ENCODE measurements at regions not wholly inside any gene's neighbourhood (a gene's known extent, or its start where the extent isn't known, plus 50 kb on each side); places are given as distances from the start of the nearest gene placed in this dataset.
"Not testable (repeated sequence)": the region's sequence is repeated elsewhere in the genome, so short reads cannot be mapped to it uniquely, and the experiment has no call there.

DNA sequence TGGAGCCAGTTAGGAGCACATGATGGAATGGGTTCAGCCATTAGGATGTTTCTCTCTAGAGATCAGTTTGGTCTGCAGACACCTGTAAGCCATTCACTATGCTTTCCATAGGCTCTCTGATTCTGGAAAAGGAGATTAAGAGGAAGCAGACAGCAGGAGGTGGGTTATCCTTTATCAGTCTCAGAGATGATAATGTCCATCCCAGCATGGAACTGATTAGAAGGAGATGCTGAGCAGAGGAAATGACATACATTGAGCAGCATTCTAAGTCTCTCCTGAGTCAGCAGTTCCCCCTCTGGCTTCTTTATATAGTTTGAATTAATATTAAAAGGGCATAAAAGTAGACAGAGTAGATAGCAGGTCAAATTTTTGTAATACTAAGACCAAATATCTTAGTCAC lies 591.1 kb downstream of the GBE1 start:
- no peak for FAIRE-seq

DNA sequence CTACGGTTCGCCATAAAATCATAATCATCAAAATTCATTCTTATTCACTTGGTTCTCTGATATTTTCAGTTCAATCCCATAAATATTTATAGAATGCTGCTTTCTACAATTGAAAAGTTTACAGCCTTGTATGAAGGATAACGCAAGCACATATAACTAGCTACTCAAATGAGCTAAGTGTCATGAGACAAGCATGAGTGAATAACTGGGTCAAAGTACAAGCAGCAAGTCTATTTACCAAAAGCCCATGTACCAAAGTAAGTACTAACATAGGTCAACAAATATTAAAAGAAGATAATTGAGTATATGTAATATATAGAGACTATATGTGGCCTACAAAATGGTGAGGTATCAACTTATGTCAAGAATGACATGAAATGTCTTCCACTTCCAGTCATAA lies 596.6 kb downstream of the GBE1 start:
- FAIRE-seq = peak; percentile 58

DNA sequence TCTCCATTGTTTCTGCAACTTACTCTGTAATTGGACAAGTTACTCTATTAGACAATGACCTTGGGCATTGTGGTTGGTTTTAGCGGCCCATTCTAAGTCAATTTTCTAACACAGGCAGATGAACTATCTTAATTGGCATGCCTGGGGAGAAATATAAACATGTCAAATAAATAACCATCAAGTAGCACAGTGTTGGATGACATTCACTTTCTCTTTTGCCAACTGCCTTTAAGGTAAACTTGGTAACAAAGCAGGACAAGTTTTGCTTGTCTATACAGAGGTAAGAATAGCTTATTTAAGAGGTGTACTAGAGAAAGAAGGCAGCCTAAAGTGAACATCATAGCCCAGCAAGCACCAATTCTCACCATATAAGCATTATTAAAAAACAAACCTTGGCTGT lies 599.6 kb downstream of the GBE1 start:
- FAIRE-seq = no peak

DNA sequence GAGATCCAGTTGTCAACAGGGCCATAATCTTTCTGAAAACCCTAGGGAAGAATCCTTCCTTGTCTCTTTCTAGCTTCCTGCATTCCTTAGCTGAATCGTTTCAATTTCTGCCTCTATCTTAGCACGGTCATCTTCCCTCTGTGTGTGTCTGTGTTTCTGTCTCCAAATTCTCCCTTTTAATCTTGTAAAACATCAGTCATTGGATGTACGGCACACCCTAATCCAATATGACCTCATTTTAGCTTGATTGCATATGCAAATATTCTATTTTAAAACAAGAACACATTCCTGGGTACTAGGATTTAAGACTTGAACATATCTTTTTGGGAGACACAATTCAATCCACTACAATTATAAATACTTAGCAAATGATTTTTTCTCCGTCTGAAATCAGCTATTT lies 600.3 kb downstream of the GBE1 start:
- no peak for FAIRE-seq

DNA sequence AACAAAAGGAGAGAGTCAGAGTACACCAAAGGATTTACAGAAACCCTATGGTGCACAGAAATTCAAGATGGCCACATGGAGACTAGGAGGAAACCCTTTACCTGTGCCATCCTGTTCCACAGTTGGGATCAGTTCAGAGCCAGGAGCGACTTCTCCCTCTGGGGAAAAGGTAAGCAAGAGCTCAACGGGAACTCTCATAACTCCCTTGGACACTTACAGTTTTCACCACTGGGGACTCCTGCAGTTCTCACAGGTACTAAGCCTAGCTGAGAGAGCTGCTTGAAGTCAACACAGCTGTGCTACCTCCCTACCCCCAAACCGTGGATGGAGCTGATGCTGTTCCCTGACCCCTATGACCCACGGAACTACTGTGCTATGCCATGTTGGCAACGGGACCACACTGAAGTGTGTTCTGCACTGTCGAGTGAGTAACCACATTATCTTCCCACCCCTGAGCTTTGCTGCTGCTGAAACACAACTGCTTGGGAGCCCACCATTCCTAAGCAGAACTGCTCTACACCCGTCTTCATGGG lies 606.8 kb downstream of the GBE1 start:
- no peak for FAIRE-seq

DNA sequence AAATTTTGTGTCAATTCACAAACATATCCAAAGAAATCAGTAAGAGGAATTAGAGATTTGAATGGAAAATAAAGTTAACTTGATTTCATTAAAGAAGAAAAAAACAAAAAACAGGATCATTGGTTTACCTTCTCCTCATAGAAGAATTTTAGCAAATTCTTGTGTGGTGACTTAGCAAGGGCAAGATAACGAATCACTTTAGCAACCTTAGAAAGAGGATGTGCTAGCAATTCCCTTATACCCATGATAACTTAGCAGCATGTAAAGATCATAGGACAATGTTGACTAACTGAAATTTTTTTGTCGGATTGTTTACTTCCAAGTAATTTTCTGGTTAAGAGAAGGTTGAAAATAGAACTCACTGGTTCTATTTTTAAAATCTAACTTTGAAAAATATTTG lies 609.3 kb downstream of the GBE1 start:
- FAIRE-seq = no peak

DNA sequence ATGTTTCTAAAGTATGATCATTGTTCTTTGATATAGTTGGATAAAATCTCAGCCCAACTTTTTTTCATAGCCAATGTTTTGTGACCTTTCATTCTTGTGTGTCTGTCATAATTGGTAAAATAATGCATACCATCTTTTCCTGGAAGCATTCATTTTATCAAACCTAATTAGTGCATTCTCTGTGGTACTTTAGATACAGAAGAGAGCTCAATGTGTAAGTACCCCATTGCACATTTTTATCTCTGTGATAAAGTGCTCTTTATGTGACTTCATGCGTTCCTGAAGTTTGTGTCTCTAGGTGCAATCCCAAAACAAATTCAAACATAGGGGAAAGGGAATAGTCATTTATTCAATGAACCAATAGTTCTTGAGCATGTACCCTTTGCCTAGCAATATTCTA lies 628.5 kb downstream of the GBE1 start:
- FAIRE-seq = no peak

DNA sequence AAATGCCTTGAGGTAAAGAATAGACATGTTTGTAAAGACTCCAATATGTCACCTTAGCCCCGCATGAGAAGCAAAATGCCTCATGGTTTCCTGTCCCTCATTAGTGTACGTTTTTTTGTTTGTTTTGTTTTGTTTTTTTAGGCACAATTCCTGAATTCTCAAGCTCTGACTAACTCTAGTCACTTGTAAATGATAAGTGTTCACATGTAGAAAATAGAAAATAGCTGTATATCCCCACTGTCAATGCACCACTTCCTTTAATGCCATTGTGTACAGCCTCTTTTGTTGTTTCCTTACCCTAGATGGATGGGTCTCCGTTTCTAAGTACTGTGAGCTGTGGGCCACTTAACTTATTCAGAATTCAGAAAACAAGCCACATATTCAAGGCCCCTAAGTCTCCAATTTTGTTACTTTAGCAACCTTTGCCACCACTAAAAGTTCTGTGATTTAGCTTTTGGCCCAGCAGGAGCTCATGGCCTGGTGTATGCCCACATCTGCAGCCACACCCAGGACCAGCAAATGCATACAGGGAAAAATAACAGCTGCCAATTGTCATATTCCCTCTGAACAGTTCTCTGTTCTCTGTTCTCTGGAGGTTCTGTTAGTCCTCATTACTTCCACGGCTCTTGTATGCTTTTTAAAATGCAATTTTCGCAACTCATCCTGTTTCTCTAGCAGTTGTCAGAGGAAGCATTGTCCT lies 655.5 kb downstream of the GBE1 start:
- FAIRE-seq = no peak

DNA sequence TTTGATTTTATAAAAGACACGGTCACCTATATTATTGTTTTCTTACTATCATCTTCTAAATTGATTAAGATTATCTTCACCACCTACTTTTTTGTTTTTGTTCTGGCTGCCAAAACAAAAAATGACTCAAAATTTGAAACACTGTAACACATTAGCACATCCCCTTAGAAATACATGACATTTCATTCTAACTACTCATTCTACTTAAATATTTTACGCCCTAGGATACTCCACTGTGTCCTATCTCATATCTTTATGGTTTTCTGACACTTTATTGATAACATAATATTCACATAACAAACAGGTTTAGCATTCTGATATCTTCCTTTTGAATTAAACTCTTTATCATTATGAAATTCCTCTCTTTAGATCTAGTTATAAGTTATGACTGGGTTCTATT lies 656.2 kb downstream of the GBE1 start:
- no peak for FAIRE-seq

DNA sequence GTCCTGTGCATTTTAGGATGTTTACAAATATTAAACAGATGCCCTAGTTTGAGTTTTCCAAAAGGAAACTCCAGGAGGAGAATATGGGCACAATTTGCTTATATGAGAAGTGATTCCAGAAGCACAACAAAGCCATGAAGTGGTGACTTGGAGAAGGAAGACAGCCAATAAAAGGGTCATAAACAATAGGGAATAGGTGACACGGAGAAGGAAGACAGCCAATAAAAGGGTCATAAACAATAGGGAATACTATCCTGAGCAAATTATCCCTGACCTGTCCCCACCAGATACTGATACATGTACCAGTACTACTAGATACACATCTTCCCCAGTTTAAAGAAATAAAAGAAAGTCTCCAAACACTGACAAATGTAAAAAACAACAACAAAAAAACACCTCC lies 663.6 kb downstream of the GBE1 start:
- no peak for FAIRE-seq

DNA sequence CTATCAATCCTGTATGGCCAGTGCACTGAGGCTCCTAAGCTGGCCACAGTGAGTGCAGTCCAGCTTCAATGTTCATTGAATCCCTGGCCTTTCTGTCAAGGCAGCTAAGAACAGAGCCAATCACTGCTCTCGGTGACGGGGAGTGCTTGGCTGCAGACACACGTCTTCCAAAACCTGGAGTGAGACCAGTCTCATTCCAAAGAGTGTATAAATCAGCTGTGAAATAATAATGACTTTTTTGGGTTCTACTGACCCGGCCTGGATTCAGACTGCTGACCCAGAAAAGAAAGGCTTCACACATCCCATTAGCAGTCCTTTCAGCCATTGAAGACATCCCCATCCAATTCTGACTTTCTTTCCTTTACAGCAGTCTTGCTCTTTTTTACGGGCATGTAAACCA lies 665.5 kb downstream of the GBE1 start:
- no peak for FAIRE-seq

DNA sequence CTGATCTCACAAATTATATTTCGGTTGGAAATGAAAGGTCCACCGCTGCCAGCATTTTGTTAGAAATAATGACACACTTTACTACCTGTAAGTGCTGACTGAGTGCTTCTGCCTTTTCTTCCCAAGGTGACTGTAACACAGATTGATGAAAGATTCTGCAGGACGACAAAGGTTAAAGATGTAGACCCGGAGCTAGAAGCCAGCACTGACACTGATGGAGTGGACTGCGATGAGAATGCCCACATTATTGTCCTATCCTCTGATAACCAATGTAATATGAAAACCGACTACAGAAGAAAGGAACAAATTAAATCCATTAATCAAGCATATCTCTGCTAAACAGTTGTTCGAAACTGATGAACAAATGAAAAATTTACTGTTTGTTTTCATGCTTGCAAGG lies 666.5 kb downstream of the GBE1 start:
- no peak for FAIRE-seq

DNA sequence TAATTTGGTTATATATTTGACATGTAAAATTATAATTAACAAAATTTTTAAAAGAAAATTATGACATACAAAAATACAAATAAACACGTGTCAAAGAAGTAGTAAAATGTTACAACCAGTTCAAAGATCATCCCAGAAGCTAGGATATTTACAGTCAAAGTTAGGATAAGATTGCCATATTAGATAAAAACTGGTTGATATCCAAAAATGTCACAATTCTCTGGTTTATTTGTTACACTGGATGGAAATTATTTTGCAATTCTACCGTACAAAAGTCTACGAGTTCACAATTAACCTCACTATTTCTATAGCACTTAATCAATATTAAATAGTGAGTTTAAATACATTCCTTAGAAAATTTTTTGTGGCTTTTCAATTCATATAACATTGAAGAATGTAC lies 673.8 kb downstream of the GBE1 start:
- no peak for FAIRE-seq

DNA sequence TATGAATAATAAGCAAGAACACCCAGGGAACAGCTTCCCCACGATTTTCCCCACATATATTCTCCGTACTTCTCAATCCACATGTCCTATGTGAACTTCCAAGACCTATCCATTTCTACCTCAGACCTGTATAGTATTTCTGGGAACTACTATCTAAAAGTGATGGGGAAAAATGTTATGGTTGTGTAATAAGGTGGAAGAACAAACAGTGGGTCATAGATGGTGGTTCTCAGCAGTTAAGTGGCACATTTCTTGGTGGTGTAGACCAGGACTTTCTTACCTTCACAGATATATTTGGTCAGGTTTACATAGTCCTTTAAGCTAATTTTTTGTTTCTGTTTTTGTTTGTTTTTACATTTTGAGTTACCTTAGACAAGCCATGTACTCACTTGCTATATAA lies 675.1 kb downstream of the GBE1 start:
- FAIRE-seq = no peak

DNA sequence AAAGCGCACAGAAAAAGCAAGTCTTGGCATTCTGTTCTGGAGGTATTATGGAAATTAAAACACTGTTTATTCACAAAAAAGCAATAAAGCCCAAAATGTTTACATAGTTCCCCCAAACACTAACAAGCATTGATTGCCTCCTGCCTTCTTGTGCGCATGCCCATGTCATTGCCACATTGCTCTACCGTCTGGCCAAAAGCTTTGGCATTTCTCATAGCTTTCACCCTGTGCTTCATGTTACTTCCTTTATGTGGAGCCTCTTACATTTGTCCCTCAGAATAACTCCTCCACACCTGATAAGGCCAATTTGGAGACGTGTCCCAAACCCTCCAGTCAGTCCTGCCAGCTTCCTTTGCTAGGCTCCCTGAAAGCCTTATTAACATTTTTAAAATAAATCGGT lies 680.8 kb downstream of the GBE1 start:
- FAIRE-seq = no peak

DNA sequence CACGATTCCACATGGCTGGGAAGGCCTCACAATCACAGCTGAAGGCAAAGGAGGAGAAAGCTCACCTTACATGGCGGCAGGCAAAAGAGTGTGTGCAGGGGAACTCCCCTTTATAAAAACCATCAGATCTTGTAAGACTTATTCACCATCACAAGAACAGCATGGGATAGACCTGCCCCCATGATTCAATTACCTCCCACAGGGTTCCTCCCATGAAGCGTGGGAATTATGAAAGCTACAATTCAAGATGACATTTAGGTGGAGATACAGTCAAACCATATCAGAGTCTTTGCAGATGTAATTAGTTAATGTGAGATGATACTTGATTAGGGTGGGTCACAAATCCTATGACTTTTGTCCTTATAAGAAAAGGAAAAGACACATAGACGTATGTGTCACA lies 688.9 kb downstream of the GBE1 start:
- no peak for FAIRE-seq

DNA sequence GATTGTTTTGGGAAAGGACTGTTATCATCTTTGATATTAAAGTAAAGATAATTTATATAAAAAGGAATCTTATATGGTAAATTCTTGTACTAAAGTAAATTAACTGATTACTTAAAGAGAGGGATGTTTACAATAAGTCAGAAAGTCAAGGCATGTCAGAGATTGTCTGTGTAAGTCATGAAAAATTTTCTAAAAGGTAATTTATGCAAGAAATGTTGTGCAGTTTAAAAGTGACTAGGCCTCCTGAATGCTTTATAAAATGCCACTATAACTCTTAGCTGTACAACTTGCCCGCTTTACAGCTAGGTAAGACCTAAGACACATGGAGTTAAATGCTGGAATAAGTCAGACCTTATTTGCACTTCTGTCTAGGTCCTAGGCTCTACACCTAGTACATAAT lies 692.9 kb downstream of the GBE1 start:
- peak; percentile 49 for FAIRE-seq

DNA sequence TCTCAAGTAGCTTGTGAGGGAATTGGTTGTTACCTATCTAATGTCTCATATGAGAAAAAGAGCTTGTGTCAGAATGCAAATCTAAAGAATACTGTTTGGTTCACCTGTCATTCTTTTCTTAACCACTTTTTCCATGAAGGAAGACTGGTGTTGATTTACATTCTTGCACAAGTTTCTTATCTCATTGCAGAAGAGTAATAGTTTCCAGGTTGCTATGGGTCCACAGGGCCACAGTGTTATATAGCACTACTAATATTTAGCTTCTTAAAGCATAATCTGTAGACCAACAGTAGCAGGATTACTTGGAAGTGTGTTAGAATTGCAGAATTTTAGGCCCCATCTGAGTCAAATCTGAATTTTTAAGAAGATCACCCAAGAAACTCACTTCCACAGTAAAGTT lies 697.5 kb downstream of the GBE1 start:
- no peak for FAIRE-seq

DNA sequence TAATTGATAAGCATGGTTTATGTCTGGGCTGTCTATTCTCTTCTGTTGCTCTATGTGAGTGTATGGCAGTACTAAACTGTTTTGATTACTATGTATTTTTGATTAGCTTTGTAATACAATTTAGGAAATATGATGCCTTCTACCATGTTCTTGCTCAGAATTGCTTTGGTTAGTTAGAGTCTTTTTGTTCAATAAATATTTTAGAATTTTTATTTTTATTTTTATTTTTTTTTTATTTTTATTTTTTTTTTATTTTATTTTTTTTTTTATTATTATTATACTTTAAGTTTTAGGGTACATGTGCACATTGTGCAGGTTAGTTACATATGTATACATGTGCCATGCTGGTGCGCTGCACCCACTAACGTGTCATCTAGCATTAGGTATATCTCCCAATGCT lies 710.3 kb downstream of the GBE1 start:
- not testable (repeated sequence) for FAIRE-seq

DNA sequence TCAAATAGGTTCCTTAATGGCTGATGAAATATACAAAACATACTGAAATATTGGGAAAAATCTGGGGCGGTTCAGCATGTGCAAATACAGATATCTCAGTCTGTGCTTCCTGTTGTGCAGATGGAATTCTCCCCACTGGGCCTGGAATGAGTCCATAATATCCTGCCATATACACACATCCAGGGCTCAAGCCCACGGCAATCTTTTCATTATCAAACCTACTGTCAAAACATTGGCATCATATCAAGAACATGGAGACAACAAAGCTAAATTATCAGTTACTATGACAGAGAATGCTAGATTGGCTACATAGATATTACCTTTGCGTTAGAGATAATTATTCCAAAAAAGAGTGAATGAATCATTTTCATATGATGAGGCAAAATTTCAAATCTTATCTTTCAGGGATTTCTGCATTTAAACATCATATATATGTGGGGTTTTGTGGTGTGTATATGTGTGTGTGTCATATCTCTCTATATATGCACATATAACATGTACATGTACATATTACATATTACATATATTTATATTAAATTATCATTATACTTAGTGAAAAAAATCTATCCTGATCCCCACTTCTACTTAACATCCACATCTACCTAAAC lies 713.3 kb downstream of the GBE1 start:
- FAIRE-seq = peak; percentile 21

DNA sequence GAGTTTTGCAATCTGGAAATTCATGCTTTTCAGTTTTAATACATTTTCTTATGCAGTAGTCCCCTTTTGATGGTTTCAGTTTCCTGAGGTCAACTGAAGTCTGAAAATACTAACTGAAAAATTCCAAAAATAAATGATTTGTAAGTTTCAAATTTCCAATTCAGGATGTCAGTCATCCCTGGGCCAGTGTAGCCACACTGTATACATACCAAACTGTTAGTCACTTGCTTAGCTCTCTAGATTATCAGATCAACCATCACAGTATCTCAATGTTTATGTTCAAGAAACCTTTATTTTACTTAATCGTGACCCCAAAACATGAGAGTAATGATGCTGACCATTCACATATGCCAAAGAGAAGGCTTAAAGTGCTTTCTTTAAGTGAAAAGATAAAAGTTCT lies 715.5 kb downstream of the GBE1 start:
- FAIRE-seq = no peak

DNA sequence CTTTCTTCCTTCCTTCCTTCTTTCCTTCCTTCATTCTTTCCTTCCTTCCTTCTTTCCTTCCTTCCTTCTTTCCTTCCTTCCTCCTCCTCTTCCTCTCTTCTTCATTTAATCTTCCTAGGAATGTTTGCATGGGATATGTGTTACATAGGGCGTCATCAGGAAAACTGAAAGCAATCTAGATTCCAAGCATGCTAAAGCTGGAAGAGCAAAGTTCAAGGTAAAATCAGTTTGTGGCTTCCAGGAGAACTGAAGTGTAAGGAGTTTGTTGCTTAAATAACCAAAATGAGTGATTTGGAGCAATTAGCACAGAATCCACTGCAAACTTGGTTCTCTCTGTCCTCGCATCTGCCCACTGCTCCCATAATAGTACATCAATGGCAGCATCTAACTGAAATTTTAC lies 716.2 kb downstream of the GBE1 start:
- FAIRE-seq = no peak

DNA sequence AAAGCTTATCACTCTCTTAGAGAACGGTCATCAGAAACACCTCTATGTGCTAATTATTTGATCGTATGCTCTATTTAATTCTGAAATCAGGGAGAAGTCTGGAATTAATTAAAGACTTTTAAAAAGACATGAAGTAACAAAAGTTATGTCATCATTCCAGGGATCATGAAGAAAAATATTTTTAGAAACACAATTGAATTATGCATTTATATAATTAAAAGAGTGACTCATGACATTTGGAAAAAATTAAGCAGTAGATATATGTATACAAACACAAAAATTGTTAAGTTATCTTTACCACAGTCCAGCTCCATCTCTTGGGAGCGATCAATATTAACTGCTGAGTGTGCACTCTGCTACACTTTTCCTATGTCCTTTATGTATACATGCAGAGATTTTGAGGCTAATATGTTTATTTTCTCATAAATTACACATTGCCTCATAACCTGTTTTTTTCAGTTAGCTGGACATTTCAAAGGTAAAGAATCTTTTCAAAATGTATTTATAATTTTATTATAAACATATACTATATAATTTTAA lies 717.7 kb downstream of the GBE1 start:
- no peak for FAIRE-seq

DNA sequence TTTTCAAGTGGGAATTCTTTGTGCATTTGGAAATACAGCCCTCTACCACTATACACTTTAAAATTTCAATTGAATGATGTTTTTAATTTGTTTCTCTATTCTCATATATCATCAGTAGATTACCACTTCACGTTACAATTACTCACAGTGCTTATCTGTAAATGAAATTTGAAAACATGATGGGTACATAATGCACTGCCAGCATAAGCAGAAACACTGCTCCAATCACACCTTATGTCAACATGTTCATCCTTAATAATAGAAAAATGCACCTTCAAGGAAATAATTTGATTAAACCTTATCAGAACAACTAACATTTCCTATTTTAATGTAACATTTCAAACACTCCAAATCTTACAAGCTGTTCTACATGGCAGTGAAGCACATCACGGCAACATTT lies 718.4 kb downstream of the GBE1 start:
- FAIRE-seq = no peak

DNA sequence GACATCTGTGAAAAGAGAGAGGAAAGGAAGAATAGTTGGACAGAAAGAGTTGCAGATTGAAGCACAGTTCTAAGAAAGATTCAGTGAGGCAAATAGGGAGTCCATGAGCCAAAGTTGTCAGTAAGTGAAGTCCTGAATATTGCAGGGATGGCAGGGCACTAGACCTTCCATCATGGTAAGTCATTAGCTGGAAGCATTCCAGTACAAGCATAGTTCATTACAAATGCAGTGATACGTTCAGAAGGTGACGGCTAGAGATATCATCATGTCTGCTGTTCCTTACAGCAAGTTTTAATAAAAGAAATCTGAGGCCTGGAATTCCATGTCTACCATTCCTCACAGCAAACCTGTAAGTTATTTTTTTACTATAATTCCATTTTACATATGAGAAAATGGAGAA lies 720.1 kb downstream of the GBE1 start:
- no peak for FAIRE-seq
